ENCODE measurements at regions not wholly inside any gene's neighbourhood (a gene's known extent, or its start where the extent isn't known, plus 50 kb on each side); places are given as distances from the start of the nearest gene placed in this dataset.

- TF ChIP-seq SUZ12 (IDR thresholded peaks at IDR 0.05; ENCODE audit: extremely low read depth, insufficient read depth, insufficient read length) (no peak), YY1 (IDR thresholded peaks at IDR 0.05; ENCODE audit: insufficient read depth, insufficient read length) (no peak)
Measured at GRCh38 chr13:70856711-70857110, 748.5 kb upstream of the KLHL1 start.
